Upper lobe of left lung (tissue), 4 donors: ENCODE measurements at regions not wholly inside any gene's neighbourhood (a gene's known extent, or its start where the extent isn't known, plus 50 kb on each side); places are given as distances from the start of the nearest gene placed in this dataset.

Source experiments
- CTCF ChIP-seq, 6 experiments: fragments of 450-650 bp in 4 of 6; fragments of 200-600 bp in 2 of 6; sonication (generic) in 2 of 6; IDR thresholded peaks; one replicate each; pipeline ENCODE4 v1.5.1; 2016 to 2019; ENCODE audit warnings: antibody characterized with exemption in 6 of 6
- EP300 ChIP-seq, 4 donors: sonication (generic); formaldehyde crosslinking; IDR thresholded peaks; one replicate each; pipeline ENCODE4 v1.5.1; 2017; ENCODE audit warnings: antibody characterized with exemption in 4 of 4, control low read depth in 2 of 4
- POLR2A ChIP-seq, 4 donors: fragments of 450-650 bp; IDR thresholded peaks; one replicate each; pipeline ENCODE4 v1.5.1; 2016 to 2017; ENCODE audit warnings: antibody characterized with exemption in 4 of 4, mild to moderate bottlenecking in 2 of 4

- TF ChIP-seq CTCF (IDR thresholded peaks at IDR 0.05) (no peak), POLR2A (IDR thresholded peaks at IDR 0.05) (no peak), EP300 (IDR thresholded peaks at IDR 0.05) (no peak)
Observed at GRCh38 chr7:84283798-84284197, 89.2 kb upstream of the SEMA3A start.
